Suppressor macrophage treated with lipopolysaccharide for 1 hour (primary cell): ENCODE measurements at regions not wholly inside any gene's neighbourhood (a gene's known extent, or its start where the extent isn't known, plus 50 kb on each side); places are given as distances from the start of the nearest gene placed in this dataset.

Experiments used
- DNase-seq, 3 donors: peaks; one replicate each; pipeline ENCODE4 v3.0.0-alpha.2; 2020 to 2022

DNA sequence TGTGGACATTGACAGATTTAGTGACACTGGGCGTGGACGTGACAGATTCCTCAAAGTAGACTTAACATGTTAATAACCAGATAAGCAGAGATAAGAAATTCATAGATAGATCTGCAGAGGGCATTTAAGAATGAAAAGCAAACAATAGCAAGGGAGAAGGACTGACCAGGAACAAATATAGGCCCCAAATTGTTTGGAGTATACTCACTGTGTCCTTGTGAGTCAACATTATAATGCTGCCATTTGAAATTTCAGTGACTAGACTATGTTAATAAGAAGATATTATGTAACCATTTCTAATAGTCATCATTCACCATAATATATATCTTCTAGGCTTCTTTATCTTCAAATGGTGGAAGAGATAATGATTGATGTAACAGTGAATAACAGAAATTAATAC, 78.1 kb upstream of the SLC38A11 start:
- no peak for DNase-seq

GRCh38 chr2:165032559-165032958, 77.2 kb upstream of the SLC38A11 start:
- DNase-seq = no peak

DNA sequence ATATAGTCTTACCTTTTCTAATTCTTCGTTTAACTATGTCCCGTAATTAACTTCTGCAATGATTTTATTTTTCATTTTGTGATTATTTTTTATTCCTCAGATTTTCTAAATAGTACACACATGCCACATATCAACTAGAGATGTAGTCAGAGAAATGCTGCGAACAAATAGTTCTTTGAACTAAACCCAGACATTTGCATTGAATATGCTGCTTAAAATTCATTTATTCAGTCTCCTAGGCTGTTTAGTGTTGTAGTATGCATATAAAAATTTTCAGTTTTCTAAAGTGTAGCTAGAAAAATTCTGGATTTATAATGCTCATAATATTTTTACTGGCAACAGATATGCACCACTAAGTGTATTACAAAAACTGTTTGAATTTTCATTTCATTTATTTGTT, 68.9 kb upstream of the SLC38A11 start:
- no peak for DNase-seq

GRCh38 chr2:165022781-165023180, 67.5 kb upstream of the SLC38A11 start:
- no peak for DNase-seq

GRCh38 chr2:165017966-165018596, 62.8 kb upstream of the SLC38A11 start:
- no peak for DNase-seq

DNA sequence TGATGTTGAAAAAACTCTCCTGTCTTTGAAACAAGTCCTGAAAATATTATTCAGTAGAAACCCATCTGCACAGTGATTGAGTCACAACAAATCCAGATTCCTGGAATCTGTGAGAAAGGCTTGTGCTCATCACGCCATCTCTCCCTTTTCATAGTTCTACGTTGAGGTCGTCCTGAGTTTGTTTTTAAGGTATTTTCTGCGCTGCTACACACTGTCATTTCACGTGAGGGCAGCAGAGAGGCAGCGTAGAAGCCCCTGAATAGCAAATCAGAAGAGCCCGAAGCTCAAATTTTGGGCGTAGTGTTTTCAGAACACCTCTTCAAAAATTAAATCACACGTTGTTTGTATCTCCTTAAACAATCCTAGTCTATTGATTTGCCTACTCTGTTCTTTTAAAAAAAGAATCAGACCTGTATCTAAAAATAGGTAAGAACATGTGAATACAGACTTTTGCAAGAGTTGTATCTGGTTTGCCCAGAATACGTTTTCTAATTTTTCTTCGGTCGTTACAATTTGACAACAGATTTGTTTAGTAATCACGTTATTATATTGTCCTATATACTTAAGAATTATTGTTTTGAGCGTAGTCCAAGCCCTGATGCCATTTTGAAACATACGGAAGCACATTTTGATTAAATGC, 61.6 kb upstream of the SLC38A11 start:
- DNase-seq = peak in 2 of 3 donors; percentile 10 to 20

DNA sequence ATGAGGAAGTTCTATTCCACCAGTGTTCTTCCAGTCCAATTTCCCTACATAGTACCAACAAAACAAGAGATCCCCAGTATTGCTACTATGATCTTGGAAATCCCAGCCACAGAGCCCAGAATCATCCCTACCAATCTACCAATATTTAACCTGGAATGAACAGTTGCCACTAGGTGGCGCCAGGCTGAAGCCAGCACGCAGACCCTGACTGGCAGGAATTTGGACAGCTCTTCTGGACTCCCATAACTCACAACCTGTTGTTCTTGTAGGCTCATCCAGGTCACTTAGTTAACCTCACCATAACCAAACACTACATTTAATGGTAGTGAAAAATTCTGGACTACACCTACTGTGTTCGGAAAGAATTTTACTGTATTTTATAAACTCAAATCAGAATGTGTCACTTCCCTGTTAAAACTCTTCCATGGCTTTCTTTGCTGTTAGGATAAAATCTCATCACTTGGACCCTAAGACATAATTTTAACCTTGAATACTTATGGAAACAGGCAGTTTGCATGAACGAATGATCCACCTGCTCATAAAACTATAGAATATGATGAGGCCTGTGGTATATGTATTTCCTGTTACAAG, 59.8 kb upstream of the SLC38A11 start:
- DNase-seq = peak; percentile 67 to 84 (median 79)

DNA sequence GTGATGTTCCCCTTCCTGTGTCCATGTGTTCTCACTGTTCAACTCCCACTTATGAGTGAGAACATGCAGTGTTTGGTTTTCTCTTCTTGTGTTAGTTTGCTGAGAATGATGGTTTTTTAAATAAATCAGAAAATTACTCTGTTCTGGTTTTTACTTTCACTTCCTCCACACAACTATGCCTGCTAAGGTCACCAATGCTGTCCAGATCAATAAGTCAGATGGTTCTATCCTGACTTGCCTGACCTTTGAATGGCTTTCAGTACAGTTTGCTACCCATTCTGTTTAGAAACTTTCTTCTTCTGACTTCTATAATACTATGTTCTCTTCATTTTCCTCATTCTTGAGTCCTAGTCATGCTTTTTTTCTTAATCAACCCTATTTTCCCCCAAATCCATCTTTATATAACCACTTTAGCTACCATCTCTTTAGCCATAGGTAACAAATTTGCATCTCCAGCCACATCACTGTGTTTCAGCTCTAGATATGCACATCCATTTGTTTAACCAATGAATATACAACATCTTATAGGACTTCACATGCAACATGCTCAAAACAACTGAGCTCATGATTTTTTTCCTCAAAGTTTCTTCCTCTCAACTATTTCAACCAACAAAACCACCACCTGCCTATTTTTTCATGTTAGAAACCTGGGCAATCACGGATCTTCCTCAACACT, 58.8 kb upstream of the SLC38A11 start:
- no peak for DNase-seq

DNA sequence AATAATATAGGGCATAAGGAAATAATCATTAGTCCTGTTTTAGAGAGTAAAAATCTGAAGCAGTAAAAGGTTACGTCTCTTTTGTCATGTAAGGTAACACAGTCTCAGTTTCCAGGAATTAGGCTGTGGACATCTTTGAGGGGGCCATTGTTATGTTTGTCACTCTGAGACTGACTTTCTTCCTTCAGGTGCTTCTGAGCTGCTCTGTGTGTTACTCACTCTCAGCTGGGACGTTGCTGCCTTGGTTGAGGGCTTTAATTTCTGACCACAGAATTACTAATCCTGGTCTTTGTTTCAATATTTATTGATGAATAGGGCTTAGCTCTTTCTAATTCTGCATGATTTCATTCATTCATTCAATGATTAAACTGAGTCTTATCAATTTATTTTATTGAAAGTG, 55.9 kb upstream of the SLC38A11 start:
- no peak for DNase-seq

DNA sequence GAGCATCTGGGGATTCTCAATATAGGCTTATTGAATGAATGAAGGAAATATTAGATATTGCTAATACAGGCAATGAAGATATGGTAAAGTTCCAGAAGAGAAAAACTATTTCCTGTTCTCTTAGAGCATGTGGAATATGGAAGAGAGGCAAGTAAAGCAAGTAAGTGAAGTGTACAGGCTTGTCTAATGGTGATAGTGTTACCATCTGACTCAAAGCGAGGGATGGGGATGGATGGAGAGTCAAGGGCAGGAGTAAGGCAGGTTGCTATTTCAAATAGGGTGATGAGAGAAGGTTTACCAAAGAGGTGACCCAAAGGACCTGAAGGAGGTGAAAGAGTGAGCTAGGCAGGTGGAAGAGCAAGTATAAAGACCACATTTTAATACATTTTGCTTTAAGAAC, 55.2 kb upstream of the SLC38A11 start:
- no peak for DNase-seq

GRCh38 chr2:165009466-165009865, 54.1 kb upstream of the SLC38A11 start:
- peak in 2 of 3 donors; percentile 10 to 19 for DNase-seq

GRCh38 chr2:165008730-165009315, 53.5 kb upstream of the SLC38A11 start:
- DNase-seq = peak in 2 of 3 donors; percentile 29 to 30

- DNase-seq = peak in 1 of 3 donors; percentile 10
Observed at GRCh38 chr2:165007161-165007744, 51.9 kb upstream of the SLC38A11 start.
